ENCODE measurements at regions not wholly inside any gene's neighbourhood (a gene's known extent, or its start where the extent isn't known, plus 50 kb on each side); places are given as distances from the start of the nearest gene placed in this dataset.

GRCh38 chr7:25517906-25518305 lies 289.6 kb upstream of the NPVF start:
- Histone ChIP-seq H2BK15ac (replicated peaks; ENCODE audit: low read depth) (no peak overlapping the region), H3K23ac (ENCODE audit: low read length) (no peak overlapping the region), H4K8ac (ENCODE audit: low read depth, low read length) (no peak overlapping the region), H3K4me1 (ENCODE audit: control insufficient read depth, low read depth, low read length) (no peaks in the 10 kb centered on the region), H2BK5ac (ENCODE audit: low read length) (no peak overlapping the region), H3K36me3 (ENCODE audit: control insufficient read depth, insufficient read depth, low read length) (no peaks in the 10 kb centered on the region), H3K9ac (ENCODE audit: low read length) (no peak overlapping the region), H3K18ac (ENCODE audit: low read length) (no peak overlapping the region), H3K4me2 (ENCODE audit: low read length) (no peak overlapping the region), H3K27ac (ENCODE audit: low read depth, low read length) (no peak overlapping the region), H2AK5ac (ENCODE audit: low read length) (no peak overlapping the region), H3K79me1 (ENCODE audit: low read length) (no peaks in the 10 kb centered on the region), H4K5ac (ENCODE audit: low read length) (no peak overlapping the region), H3K79me2 (ENCODE audit: control insufficient read depth, insufficient read depth, low read length) (no peaks in the 10 kb centered on the region), H3K4ac (ENCODE audit: low read depth, low read length) (no peak overlapping the region), H3K56ac (ENCODE audit: low read length) (no peak overlapping the region), H3K4me3 (ENCODE audit: low read length) (no peak overlapping the region), H3K27me3 (ENCODE audit: insufficient read depth, low read length, poor library complexity) (no peaks in the 10 kb centered on the region), H2BK120ac (ENCODE audit: low read depth, low read length) (no peak overlapping the region)
- DNase-seq = peak; percentile 11
- WGBS (ENCODE audit: extremely low coverage, insufficient coverage, low lambda C conversion rate) = no CpG with 5 or more reads among the region's 2 CpGs

- H3K4me1 ChIP-seq (ENCODE audit: control insufficient read depth, low read depth, low read length) = no peaks in the 10 kb centered on the region
- H4K8ac ChIP-seq (ENCODE audit: low read depth, low read length) = no peak overlapping the region
- H2BK15ac ChIP-seq (replicated peaks; ENCODE audit: low read depth) = no peak overlapping the region
- no peak overlapping the region for H4K5ac ChIP-seq (ENCODE audit: low read length)
- H2BK120ac ChIP-seq (ENCODE audit: low read depth, low read length) = no peak overlapping the region
- no peak overlapping the region for H3K56ac ChIP-seq (ENCODE audit: low read length)
- no peaks in the 10 kb centered on the region for H3K79me1 ChIP-seq (ENCODE audit: low read length)
- no peak overlapping the region for H3K4ac ChIP-seq (ENCODE audit: low read depth, low read length)
- H3K4me2 ChIP-seq (ENCODE audit: low read length) = no peak overlapping the region
- no peak overlapping the region for H3K4me3 ChIP-seq (ENCODE audit: low read length)
- H3K18ac ChIP-seq (ENCODE audit: low read length) = no peak overlapping the region
- no peak overlapping the region for H2AK5ac ChIP-seq (ENCODE audit: low read length)
- H2BK5ac ChIP-seq (ENCODE audit: low read length) = no peak overlapping the region
- no peaks in the 10 kb centered on the region for H3K27me3 ChIP-seq (ENCODE audit: insufficient read depth, low read length, poor library complexity)
- H3K23ac ChIP-seq (ENCODE audit: low read length) = no peak overlapping the region
- H3K79me2 ChIP-seq (ENCODE audit: control insufficient read depth, insufficient read depth, low read length) = no peaks in the 10 kb centered on the region
- WGBS (ENCODE audit: extremely low coverage, insufficient coverage, low lambda C conversion rate) = no CpG with 5 or more reads among the region's 5 CpGs
- no peak for DNase-seq
- no peak overlapping the region for H3K9ac ChIP-seq (ENCODE audit: low read length)
- H3K36me3 ChIP-seq (ENCODE audit: control insufficient read depth, insufficient read depth, low read length) = no peaks in the 10 kb centered on the region
- H3K27ac ChIP-seq (ENCODE audit: low read depth, low read length) = no peak overlapping the region
Observed at GRCh38 chr7:25520017-25520416, 291.7 kb upstream of the NPVF start.

DNA sequence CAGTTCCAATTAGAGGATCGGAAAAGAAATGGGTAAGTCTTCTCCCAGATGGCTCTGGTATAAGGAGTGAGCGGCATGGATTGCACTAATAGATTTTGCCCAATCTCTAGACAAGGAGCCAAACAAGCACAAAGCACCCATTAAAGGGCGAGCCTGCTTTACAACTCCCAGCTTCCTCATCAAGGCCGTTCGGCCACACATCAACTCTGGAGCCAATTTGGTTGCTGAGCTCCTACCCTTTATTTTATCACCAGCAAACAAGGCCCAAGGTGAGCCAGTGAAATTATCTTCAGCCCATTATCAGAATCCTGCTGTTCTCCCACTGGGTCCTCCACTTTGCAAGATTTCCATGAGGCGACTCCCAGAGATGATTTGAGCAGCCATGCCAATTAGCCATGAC lies 292.2 kb upstream of the NPVF start:
- no CpG with 5 or more reads among the region's 6 CpGs for WGBS (ENCODE audit: extremely low coverage, insufficient coverage, low lambda C conversion rate)
- H3K4ac ChIP-seq (ENCODE audit: low read depth, low read length) = no peak overlapping the region
- H3K27ac ChIP-seq (ENCODE audit: low read depth, low read length) = no peak overlapping the region

DNA sequence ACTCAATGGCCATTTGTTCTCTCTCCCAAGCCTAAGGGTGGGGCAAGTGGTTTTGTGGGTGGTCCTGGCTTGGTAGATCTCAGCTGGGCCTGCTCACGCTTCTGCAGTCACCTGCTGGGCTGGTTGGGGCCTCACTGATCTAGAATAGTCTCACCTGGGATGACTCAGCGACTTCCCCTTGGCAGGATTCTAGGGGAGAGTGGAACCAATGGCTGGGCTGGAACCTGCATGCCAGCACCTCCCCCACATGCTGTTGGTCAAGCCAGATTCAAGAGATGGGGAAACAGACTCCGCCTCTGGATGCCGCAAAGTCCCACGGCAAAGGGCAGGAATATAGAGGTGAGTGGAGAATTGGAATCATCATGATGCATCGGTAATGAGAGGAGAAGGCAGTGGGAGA lies 292.9 kb upstream of the NPVF start:
- Histone ChIP-seq H4K5ac (ENCODE audit: low read length) (no peak overlapping the region), H3K79me1 (ENCODE audit: low read length) (no peaks in the 10 kb centered on the region), H3K36me3 (ENCODE audit: control insufficient read depth, insufficient read depth, low read length) (no peaks in the 10 kb centered on the region), H3K4me3 (ENCODE audit: low read length) (no peak overlapping the region), H2BK120ac (ENCODE audit: low read depth, low read length) (no peak overlapping the region), H3K79me2 (ENCODE audit: control insufficient read depth, insufficient read depth, low read length) (no peaks in the 10 kb centered on the region), H3K9ac (ENCODE audit: low read length) (no peak overlapping the region), H3K27ac (ENCODE audit: low read depth, low read length) (no peak overlapping the region), H2BK15ac (replicated peaks; ENCODE audit: low read depth) (no peak overlapping the region), H3K23ac (ENCODE audit: low read length) (no peak overlapping the region), H3K4ac (ENCODE audit: low read depth, low read length) (no peak overlapping the region), H3K27me3 (ENCODE audit: insufficient read depth, low read length, poor library complexity) (no peaks in the 10 kb centered on the region), H4K8ac (ENCODE audit: low read depth, low read length) (no peak overlapping the region), H3K4me2 (ENCODE audit: low read length) (no peak overlapping the region), H3K56ac (ENCODE audit: low read length) (no peak overlapping the region), H3K4me1 (ENCODE audit: control insufficient read depth, low read depth, low read length) (no peaks in the 10 kb centered on the region), H2BK5ac (ENCODE audit: low read length) (no peak overlapping the region), H3K18ac (ENCODE audit: low read length) (no peak overlapping the region), H2AK5ac (ENCODE audit: low read length) (no peak overlapping the region)
- DNase-seq = peak; percentile 70
- WGBS (ENCODE audit: extremely low coverage, insufficient coverage, low lambda C conversion rate) = no CpG with 5 or more reads among the region's 6 CpGs

More for the DNA sequence above, 292.2 kb upstream of the NPVF start:
- Histone ChIP-seq H3K4me2 (ENCODE audit: low read length) (no peak overlapping the region), H3K4me3 (ENCODE audit: low read length) (no peak overlapping the region), H3K4me1 (ENCODE audit: control insufficient read depth, low read depth, low read length) (no peaks in the 10 kb centered on the region), H3K23ac (ENCODE audit: low read length) (no peak overlapping the region), H2BK5ac (ENCODE audit: low read length) (no peak overlapping the region), H4K8ac (ENCODE audit: low read depth, low read length) (no peak overlapping the region), H3K79me1 (ENCODE audit: low read length) (no peaks in the 10 kb centered on the region), H3K27me3 (ENCODE audit: insufficient read depth, low read length, poor library complexity) (no peaks in the 10 kb centered on the region), H3K36me3 (ENCODE audit: control insufficient read depth, insufficient read depth, low read length) (no peaks in the 10 kb centered on the region), H3K9ac (ENCODE audit: low read length) (no peak overlapping the region), H2BK120ac (ENCODE audit: low read depth, low read length) (no peak overlapping the region), H3K18ac (ENCODE audit: low read length) (no peak overlapping the region), H3K79me2 (ENCODE audit: control insufficient read depth, insufficient read depth, low read length) (no peaks in the 10 kb centered on the region), H2AK5ac (ENCODE audit: low read length) (no peak overlapping the region), H3K56ac (ENCODE audit: low read length) (no peak overlapping the region), H2BK15ac (replicated peaks; ENCODE audit: low read depth) (no peak overlapping the region), H4K5ac (ENCODE audit: low read length) (peak overlapping the region; percentile 53)
- DNase-seq = peak; percentile 41

DNA sequence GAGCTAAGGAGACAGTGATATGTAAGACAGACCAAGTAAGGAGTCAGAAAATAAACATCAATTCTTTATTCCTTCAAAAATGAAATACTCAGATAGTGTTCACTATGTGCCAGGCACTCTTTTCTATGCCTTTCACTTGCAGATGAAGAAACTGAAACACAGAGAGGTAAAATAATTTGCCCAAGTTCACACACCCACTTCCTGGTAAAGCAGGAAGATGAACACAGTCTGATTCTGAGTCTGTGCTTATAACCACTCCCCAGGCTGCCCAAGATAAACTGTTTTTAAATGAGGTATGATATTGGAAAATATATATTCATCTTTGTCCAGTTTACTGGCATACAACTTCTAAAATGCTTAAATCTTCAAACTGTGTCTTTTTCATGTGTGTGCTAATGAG lies 294.4 kb upstream of the NPVF start:
- H3K9ac ChIP-seq (ENCODE audit: low read length) = no peak overlapping the region
- H2BK120ac ChIP-seq (ENCODE audit: low read depth, low read length) = no peak overlapping the region
- H3K27ac ChIP-seq (ENCODE audit: low read depth, low read length) = no peak overlapping the region
- H3K4me1 ChIP-seq (ENCODE audit: control insufficient read depth, low read depth, low read length) = no peaks in the 10 kb centered on the region
- H3K36me3 ChIP-seq (ENCODE audit: control insufficient read depth, insufficient read depth, low read length) = no peaks in the 10 kb centered on the region
- no peak overlapping the region for H3K56ac ChIP-seq (ENCODE audit: low read length)
- H3K79me1 ChIP-seq (ENCODE audit: low read length) = no peaks in the 10 kb centered on the region
- DNase-seq = no peak
- no peak overlapping the region for H3K4me2 ChIP-seq (ENCODE audit: low read length)
- H4K5ac ChIP-seq (ENCODE audit: low read length) = no peak overlapping the region
- H2AK5ac ChIP-seq (ENCODE audit: low read length) = no peak overlapping the region
- H2BK15ac ChIP-seq (replicated peaks; ENCODE audit: low read depth) = no peak overlapping the region
- H2BK5ac ChIP-seq (ENCODE audit: low read length) = no peak overlapping the region
- H3K27me3 ChIP-seq (ENCODE audit: insufficient read depth, low read length, poor library complexity) = no peaks in the 10 kb centered on the region
- H4K8ac ChIP-seq (ENCODE audit: low read depth, low read length) = no peak overlapping the region
- H3K79me2 ChIP-seq (ENCODE audit: control insufficient read depth, insufficient read depth, low read length) = no peaks in the 10 kb centered on the region
- no peak overlapping the region for H3K18ac ChIP-seq (ENCODE audit: low read length)
- no peak overlapping the region for H3K4ac ChIP-seq (ENCODE audit: low read depth, low read length)
- H3K4me3 ChIP-seq (ENCODE audit: low read length) = no peak overlapping the region
- no peak overlapping the region for H3K23ac ChIP-seq (ENCODE audit: low read length)

DNA sequence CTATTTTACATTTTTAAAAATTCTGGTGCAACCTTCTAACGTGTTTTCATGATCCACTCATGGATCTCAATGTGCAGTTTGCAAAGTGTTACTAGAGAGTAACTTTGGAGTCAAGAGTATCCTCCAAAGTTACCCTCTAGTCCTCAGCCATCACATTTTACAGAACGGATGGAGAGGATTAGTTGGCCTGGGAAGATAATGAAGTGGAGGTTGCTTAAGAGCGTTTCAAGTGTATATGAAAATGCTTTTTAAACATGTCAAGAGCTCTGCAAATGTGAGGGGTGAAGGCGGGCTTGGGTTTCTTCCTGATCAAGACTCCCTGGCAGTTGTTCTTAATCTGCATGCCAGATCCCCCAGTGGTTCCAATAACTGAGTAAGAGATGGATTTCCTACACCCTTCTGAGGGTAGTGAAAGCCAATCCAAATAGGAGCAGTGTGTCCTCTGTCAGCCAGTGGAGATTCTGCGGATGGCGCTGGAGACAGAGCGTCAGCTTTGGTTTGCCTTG lies 299.4 kb upstream of the NPVF start:
- Histone ChIP-seq H2BK120ac (ENCODE audit: low read depth, low read length) (no peak overlapping the region), H3K9ac (ENCODE audit: low read length) (no peak overlapping the region)

More for the DNA sequence above, 299.4 kb upstream of the NPVF start:
- H4K8ac ChIP-seq (ENCODE audit: low read depth, low read length) = no peak overlapping the region
- no peak overlapping the region for H3K18ac ChIP-seq (ENCODE audit: low read length)
- no peak overlapping the region for H4K5ac ChIP-seq (ENCODE audit: low read length)
- H3K23ac ChIP-seq (ENCODE audit: low read length) = no peak overlapping the region
- H2BK15ac ChIP-seq (replicated peaks; ENCODE audit: low read depth) = no peak overlapping the region
- no peaks in the 10 kb centered on the region for H3K79me2 ChIP-seq (ENCODE audit: control insufficient read depth, insufficient read depth, low read length)
- H3K4me2 ChIP-seq (ENCODE audit: low read length) = no peak overlapping the region
- no peaks in the 10 kb centered on the region for H3K27me3 ChIP-seq (ENCODE audit: insufficient read depth, low read length, poor library complexity)
- WGBS (ENCODE audit: extremely low coverage, insufficient coverage, low lambda C conversion rate) = no CpG with 5 or more reads among the region's 7 CpGs
- H2BK5ac ChIP-seq (ENCODE audit: low read length) = no peak overlapping the region
- no peak overlapping the region for H3K4ac ChIP-seq (ENCODE audit: low read depth, low read length)
- H3K79me1 ChIP-seq (ENCODE audit: low read length) = no peaks in the 10 kb centered on the region
- no peaks in the 10 kb centered on the region for H3K4me1 ChIP-seq (ENCODE audit: control insufficient read depth, low read depth, low read length)
- no peak overlapping the region for H3K27ac ChIP-seq (ENCODE audit: low read depth, low read length)
- H2AK5ac ChIP-seq (ENCODE audit: low read length) = no peak overlapping the region
- no peak overlapping the region for H3K56ac ChIP-seq (ENCODE audit: low read length)
- no peaks in the 10 kb centered on the region for H3K36me3 ChIP-seq (ENCODE audit: control insufficient read depth, insufficient read depth, low read length)
- DNase-seq = no peak
- H3K4me3 ChIP-seq (ENCODE audit: low read length) = no peak overlapping the region
